Osteocyte (in vitro differentiated cells): ENCODE measurements at regions not wholly inside any gene's neighbourhood (a gene's known extent, or its start where the extent isn't known, plus 50 kb on each side); places are given as distances from the start of the nearest gene placed in this dataset.

Experiments
- DNase-seq: peaks from one replicate; pipeline ENCODE4 v3.0.0; 2021; ENCODE audit warnings: mixed read lengths; ENCODE audit not compliant: unreplicated experiment; ENCODE audit errors: extremely low spot score
- H3K27ac Mint-ChIP-seq: one replicate; pipeline ENCODE4 v1.8.0; 2021; ENCODE audit warnings: mild to moderate bottlenecking, mixed read lengths; ENCODE audit not compliant: unreplicated experiment
- H3K27me3 Mint-ChIP-seq: one replicate; pipeline ENCODE4 v1.8.0; 2021; ENCODE audit warnings: mixed read lengths; ENCODE audit not compliant: unreplicated experiment
- H3K36me3 Mint-ChIP-seq: one replicate; pipeline ENCODE4 v1.8.0; 2021; ENCODE audit warnings: mixed read lengths; ENCODE audit not compliant: unreplicated experiment
- H3K4me1 Mint-ChIP-seq: one replicate; pipeline ENCODE4 v1.8.0; 2021; ENCODE audit warnings: mixed read lengths; ENCODE audit not compliant: unreplicated experiment
- H3K4me3 Mint-ChIP-seq: one replicate; pipeline ENCODE4 v1.8.0; 2021; ENCODE audit warnings: mild to moderate bottlenecking, moderate library complexity, mixed read lengths; ENCODE audit not compliant: unreplicated experiment
- H3K9me3 Mint-ChIP-seq: one replicate; pipeline ENCODE4 v1.8.0; 2021; ENCODE audit warnings: mixed read lengths; ENCODE audit not compliant: unreplicated experiment
- TF ChIP-seq, protein P1 (sequence below): fragments of 200-600 bp; sonication (generic); IDR thresholded peaks from 2 replicates; pipeline ENCODE4 v1.5.0; 2021; ENCODE audit warnings: antibody characterized with exemption, mild to moderate bottlenecking, moderate library complexity

- H3K36me3 Mint-ChIP-seq = no peaks in the 10 kb centered on the region
- no peaks in the 10 kb centered on the region for H3K9me3 Mint-ChIP-seq
- no peak for DNase-seq
- TF ChIP-seq, protein P1, sequence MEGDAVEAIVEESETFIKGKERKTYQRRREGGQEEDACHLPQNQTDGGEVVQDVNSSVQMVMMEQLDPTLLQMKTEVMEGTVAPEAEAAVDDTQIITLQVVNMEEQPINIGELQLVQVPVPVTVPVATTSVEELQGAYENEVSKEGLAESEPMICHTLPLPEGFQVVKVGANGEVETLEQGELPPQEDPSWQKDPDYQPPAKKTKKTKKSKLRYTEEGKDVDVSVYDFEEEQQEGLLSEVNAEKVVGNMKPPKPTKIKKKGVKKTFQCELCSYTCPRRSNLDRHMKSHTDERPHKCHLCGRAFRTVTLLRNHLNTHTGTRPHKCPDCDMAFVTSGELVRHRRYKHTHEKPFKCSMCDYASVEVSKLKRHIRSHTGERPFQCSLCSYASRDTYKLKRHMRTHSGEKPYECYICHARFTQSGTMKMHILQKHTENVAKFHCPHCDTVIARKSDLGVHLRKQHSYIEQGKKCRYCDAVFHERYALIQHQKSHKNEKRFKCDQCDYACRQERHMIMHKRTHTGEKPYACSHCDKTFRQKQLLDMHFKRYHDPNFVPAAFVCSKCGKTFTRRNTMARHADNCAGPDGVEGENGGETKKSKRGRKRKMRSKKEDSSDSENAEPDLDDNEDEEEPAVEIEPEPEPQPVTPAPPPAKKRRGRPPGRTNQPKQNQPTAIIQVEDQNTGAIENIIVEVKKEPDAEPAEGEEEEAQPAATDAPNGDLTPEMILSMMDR = no peak
- peak overlapping the region; percentile 95 for H3K27ac Mint-ChIP-seq
- no peak overlapping the region for H3K4me3 Mint-ChIP-seq
- no peaks in the 10 kb centered on the region for H3K27me3 Mint-ChIP-seq
- H3K4me1 Mint-ChIP-seq = peaks cover 43% of the 10 kb centered on the region
These were observed 158.0 kb downstream of the TM9SF2 start for GRCh38 chr13:99659226-99659625.

GRCh38 chr13:99658261-99658991 lies 157.2 kb downstream of the TM9SF2 start:
- Mint-ChIP-seq H3K4me1 (peaks cover 41% of the 10 kb centered on the region), H3K36me3 (no peaks in the 10 kb centered on the region), H3K4me3 (peak overlapping the region; percentile 71), H3K27ac (peak overlapping the region; percentile 95), H3K27me3 (no peaks in the 10 kb centered on the region), H3K9me3 (no peaks in the 10 kb centered on the region)
- TF ChIP-seq, protein P1 = peak; percentile 78
- DNase-seq = peak; percentile 85

- H3K4me3 Mint-ChIP-seq = peak overlapping the region; percentile 71
- peak overlapping the region; percentile 95 for H3K27ac Mint-ChIP-seq
- no peaks in the 10 kb centered on the region for H3K27me3 Mint-ChIP-seq
- no peaks in the 10 kb centered on the region for H3K9me3 Mint-ChIP-seq
- TF ChIP-seq, protein P1 = no peak
- H3K4me1 Mint-ChIP-seq = peaks cover 43% of the 10 kb centered on the region
- DNase-seq = peak; percentile 87
- no peaks in the 10 kb centered on the region for H3K36me3 Mint-ChIP-seq
These were observed 156.6 kb downstream of the TM9SF2 start for GRCh38 chr13:99657848-99658260.

- H3K36me3 Mint-ChIP-seq = no peaks in the 10 kb centered on the region
- H3K4me3 Mint-ChIP-seq = peak overlapping the region; percentile 48
- DNase-seq = peak; percentile 23
- TF ChIP-seq, protein P1 = no peak
- H3K9me3 Mint-ChIP-seq = no peaks in the 10 kb centered on the region
- H3K4me1 Mint-ChIP-seq = peaks cover 44% of the 10 kb centered on the region
- no peaks in the 10 kb centered on the region for H3K27me3 Mint-ChIP-seq
- peak overlapping the region; percentile 95 for H3K27ac Mint-ChIP-seq
These were observed 155.6 kb downstream of the TM9SF2 start for GRCh38 chr13:99656844-99657381.

GRCh38 chr13:99656092-99656745 lies 154.9 kb downstream of the TM9SF2 start:
- no peaks in the 10 kb centered on the region for H3K36me3 Mint-ChIP-seq
- H3K27me3 Mint-ChIP-seq = no peaks in the 10 kb centered on the region
- TF ChIP-seq, protein P1 = peak; percentile 93
- peak; percentile 91 for DNase-seq
- H3K9me3 Mint-ChIP-seq = no peaks in the 10 kb centered on the region
- peaks cover 44% of the 10 kb centered on the region for H3K4me1 Mint-ChIP-seq
- H3K27ac Mint-ChIP-seq = peak overlapping the region; percentile 17
- peak overlapping the region; percentile 20 for H3K4me3 Mint-ChIP-seq
